Lower lobe of right lung (tissue), 2 donors: ENCODE measurements at regions not wholly inside any gene's neighbourhood (a gene's known extent, or its start where the extent isn't known, plus 50 kb on each side); places are given as distances from the start of the nearest gene placed in this dataset.

Experiments used
- ATAC-seq, 2 donors: fragments of 200-7000 bp; cut with Tn5 transposase; one replicate each; pipeline ENCODE4 v1.9.1; 2020 to 2022; ENCODE audit warnings: mild to moderate bottlenecking in 2 of 2, moderate library complexity in 2 of 2
- DNase-seq: peaks from one replicate; pipeline ENCODE4 v3.0.0-alpha.2; 2020
- H3K27ac ChIP-seq: fragments of 200-600 bp; one replicate; pipeline ENCODE4 v1.8.0; 2022
- H3K27me3 ChIP-seq: fragments of 200-600 bp; one replicate; pipeline ENCODE4 v1.8.0; 2022; ENCODE audit warnings: low read depth
- H3K36me3 ChIP-seq: fragments of 200-600 bp; one replicate; pipeline ENCODE4 v1.8.0; 2022; ENCODE audit warnings: mild to moderate bottlenecking
- H3K4me1 ChIP-seq: fragments of 200-600 bp; one replicate; pipeline ENCODE4 v1.8.0; 2022
- H3K4me3 ChIP-seq: fragments of 200-600 bp; one replicate; pipeline ENCODE4 v1.8.0; 2022; ENCODE audit warnings: mild to moderate bottlenecking
- H3K9me3 ChIP-seq: fragments of 200-600 bp; one replicate; pipeline ENCODE4 v1.8.0; 2022
- intact Hi-C: fragments of 100-400 bp; cut with DNase I; formaldehyde crosslinking; loops from one replicate; pipeline ENCODE4 v1.11.0; 2022
- TF ChIP-seq, protein P1 (sequence below): fragments of 200-600 bp; IDR thresholded peaks from one replicate; pipeline ENCODE4 v1.8.0; 2022; ENCODE audit warnings: antibody characterized with exemption, mild to moderate bottlenecking
- donor health status: DM: no; HTN: yes; CAD: no; lungs with severe emphysema.

- H3K4me3 ChIP-seq: no peak overlapping the region
- H3K36me3 ChIP-seq: no peaks in the 10 kb centered on the region
- ATAC-seq (no peak), DNase-seq (no peak)
- TF ChIP-seq, protein P1, sequence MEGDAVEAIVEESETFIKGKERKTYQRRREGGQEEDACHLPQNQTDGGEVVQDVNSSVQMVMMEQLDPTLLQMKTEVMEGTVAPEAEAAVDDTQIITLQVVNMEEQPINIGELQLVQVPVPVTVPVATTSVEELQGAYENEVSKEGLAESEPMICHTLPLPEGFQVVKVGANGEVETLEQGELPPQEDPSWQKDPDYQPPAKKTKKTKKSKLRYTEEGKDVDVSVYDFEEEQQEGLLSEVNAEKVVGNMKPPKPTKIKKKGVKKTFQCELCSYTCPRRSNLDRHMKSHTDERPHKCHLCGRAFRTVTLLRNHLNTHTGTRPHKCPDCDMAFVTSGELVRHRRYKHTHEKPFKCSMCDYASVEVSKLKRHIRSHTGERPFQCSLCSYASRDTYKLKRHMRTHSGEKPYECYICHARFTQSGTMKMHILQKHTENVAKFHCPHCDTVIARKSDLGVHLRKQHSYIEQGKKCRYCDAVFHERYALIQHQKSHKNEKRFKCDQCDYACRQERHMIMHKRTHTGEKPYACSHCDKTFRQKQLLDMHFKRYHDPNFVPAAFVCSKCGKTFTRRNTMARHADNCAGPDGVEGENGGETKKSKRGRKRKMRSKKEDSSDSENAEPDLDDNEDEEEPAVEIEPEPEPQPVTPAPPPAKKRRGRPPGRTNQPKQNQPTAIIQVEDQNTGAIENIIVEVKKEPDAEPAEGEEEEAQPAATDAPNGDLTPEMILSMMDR: no peak
- no peaks in the 10 kb centered on the region for H3K9me3 ChIP-seq
- H3K27ac ChIP-seq: no peak overlapping the region
- H3K4me1 ChIP-seq: peaks cover 8% of the 10 kb centered on the region
- intact Hi-C loops: no loop called here
- peaks cover 30% of the 10 kb centered on the region for H3K27me3 ChIP-seq
Observed at GRCh38 chr1:50328552-50328951, 94.7 kb downstream of the DMRTA2 start.

DNA sequence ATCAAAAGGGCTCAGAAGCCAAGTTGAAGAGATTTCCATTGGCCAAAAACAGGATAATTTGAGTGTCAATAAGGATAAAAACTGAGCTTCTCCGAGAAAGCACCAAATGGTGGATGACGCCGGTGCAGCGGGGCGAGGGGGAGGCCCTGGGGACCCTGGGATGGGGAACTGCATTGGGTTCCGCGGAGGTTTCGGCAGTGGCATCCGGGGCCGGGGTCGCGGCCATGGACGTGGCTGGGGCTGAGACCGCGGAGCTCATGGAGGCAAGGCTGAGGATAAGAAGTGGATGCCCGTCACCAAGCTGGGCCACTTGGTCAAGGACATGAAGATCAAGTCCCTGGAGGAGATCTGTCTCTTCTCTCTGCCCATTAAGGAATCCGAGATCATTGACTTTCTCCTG, 97.2 kb downstream of the DMRTA2 start:
- H3K27me3 ChIP-seq: peaks cover 12% of the 10 kb centered on the region
- no peaks in the 10 kb centered on the region for H3K9me3 ChIP-seq
- no peak for DNase-seq
- H3K4me3 ChIP-seq: no peak overlapping the region
- intact Hi-C loops: no loop called here
- H3K4me1 ChIP-seq: no peaks in the 10 kb centered on the region
- no peak for ATAC-seq
- TF ChIP-seq, protein P1: no peak
- no peaks in the 10 kb centered on the region for H3K36me3 ChIP-seq
- no peak overlapping the region for H3K27ac ChIP-seq

- TF ChIP-seq, protein P1: no peak
- Histone ChIP-seq H3K27me3 (peaks cover 8% of the 10 kb centered on the region), H3K36me3 (no peaks in the 10 kb centered on the region), H3K9me3 (no peaks in the 10 kb centered on the region), H3K4me3 (no peak overlapping the region), H3K27ac (no peak overlapping the region), H3K4me1 (no peaks in the 10 kb centered on the region)
- ATAC-seq (no peak), DNase-seq (no peak)
- intact Hi-C loops: no loop called here
Observed at GRCh38 chr1:50322579-50322978, 100.7 kb downstream of the DMRTA2 start.

- Histone ChIP-seq H3K4me3 (no peak overlapping the region), H3K9me3 (no peaks in the 10 kb centered on the region), H3K27ac (no peak overlapping the region), H3K27me3 (no peaks in the 10 kb centered on the region), H3K36me3 (no peaks in the 10 kb centered on the region), H3K4me1 (no peaks in the 10 kb centered on the region)
- TF ChIP-seq, protein P1: no peak
- DNase-seq: no peak
- intact Hi-C loops: no loop called here
- ATAC-seq: no peak
Observed at GRCh38 chr1:50318428-50318827, 104.8 kb downstream of the DMRTA2 start.

DNA sequence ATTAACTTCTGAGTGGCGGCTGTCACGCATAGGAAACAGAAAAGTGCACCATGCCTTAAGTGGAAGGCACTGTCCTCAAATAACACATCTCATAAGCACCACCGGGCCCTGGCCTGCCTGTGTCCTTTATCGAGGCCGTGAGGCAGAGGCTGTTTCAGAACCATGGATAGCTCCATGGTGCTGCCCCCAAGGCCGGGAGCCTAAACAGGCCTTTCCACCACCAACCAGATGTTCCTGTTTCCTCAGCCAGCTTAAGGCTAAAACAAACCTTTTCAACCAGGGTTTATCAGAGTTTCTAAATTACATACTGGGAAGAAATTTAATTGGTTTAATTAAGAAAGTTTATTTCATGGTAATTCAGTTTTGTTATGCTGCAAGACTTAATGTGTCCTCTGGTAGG, 114.4 kb downstream of the DMRTA2 start:
- DNase-seq (no peak), ATAC-seq (peak in 1 of 2 donors; percentile 58)
- no peaks in the 10 kb centered on the region for H3K27me3 ChIP-seq
- no peaks in the 10 kb centered on the region for H3K36me3 ChIP-seq
- H3K9me3 ChIP-seq: no peaks in the 10 kb centered on the region
- no peak overlapping the region for H3K27ac ChIP-seq
- TF ChIP-seq, protein P1: no peak
- intact Hi-C loops: no loop called here
- no peak overlapping the region for H3K4me3 ChIP-seq
- no peaks in the 10 kb centered on the region for H3K4me1 ChIP-seq

GRCh38 chr1:50305808-50306207, 117.4 kb downstream of the DMRTA2 start:
- no peaks in the 10 kb centered on the region for H3K27me3 ChIP-seq
- no peaks in the 10 kb centered on the region for H3K4me1 ChIP-seq
- no peak overlapping the region for H3K4me3 ChIP-seq
- TF ChIP-seq, protein P1: no peak
- no peak for ATAC-seq
- H3K36me3 ChIP-seq: no peaks in the 10 kb centered on the region
- no peak overlapping the region for H3K27ac ChIP-seq
- intact Hi-C loops: no loop called here
- DNase-seq: no peak
- no peaks in the 10 kb centered on the region for H3K9me3 ChIP-seq
